Mucosa of descending colon (tissue), 3 donors: ENCODE measurements at regions not wholly inside any gene's neighbourhood (a gene's known extent, or its start where the extent isn't known, plus 50 kb on each side); places are given as distances from the start of the nearest gene placed in this dataset.

Experiments used
- ATAC-seq: fragments of 200-7000 bp; cut with Tn5 transposase; one replicate; pipeline ENCODE4 v1.9.1; 2020; ENCODE audit warnings: mild to moderate bottlenecking, moderate library complexity
- DNase-seq, 3 donors: peaks; one replicate each; pipeline ENCODE4 v3.0.0-alpha.2; 2020
- H3K36me3 ChIP-seq: fragments of 200-600 bp; one replicate; pipeline ENCODE4 v1.8.0; 2021; ENCODE audit warnings: low read depth, mild to moderate bottlenecking
- H3K4me1 ChIP-seq: fragments of 200-600 bp; one replicate; pipeline ENCODE4 v1.8.0; 2021; ENCODE audit warnings: low read depth, mild to moderate bottlenecking
- H3K4me3 ChIP-seq: fragments of 200-600 bp; one replicate; pipeline ENCODE4 v1.8.0; 2021; ENCODE audit warnings: mild to moderate bottlenecking
- H3K9me3 ChIP-seq: fragments of 200-600 bp; one replicate; pipeline ENCODE4 v1.8.0; 2021; ENCODE audit warnings: mild to moderate bottlenecking
- intact Hi-C, 2 donors: fragments of 100-400 bp; cut with DNase I in 1 of 2; cut with micrococcal nuclease in 1 of 2; formaldehyde crosslinking; loops; one replicate each; pipeline versions ENCODE4 v1.11.0 to v1.11.1; 2022; cut with DNase I, micrococcal nuclease
- TF ChIP-seq, protein P1 (sequence below): fragments of 200-600 bp; IDR thresholded peaks from one replicate; pipeline ENCODE4 v1.8.0; 2022; ENCODE audit warnings: antibody characterized with exemption, mild to moderate bottlenecking
- donor health status: DM: no; HTN: no; CAD: no; lungs with moderate emphysema.
- donor health status: DM: no; HTN: no; CAD: no.
- donor health status: DM: no; HTN: yes; CAD: no.

GRCh38 chr4:95694411-95694810, 145.5 kb upstream of the PDHA2 start:
- ATAC-seq (no peak), DNase-seq (no peak)
- TF ChIP-seq, protein P1, sequence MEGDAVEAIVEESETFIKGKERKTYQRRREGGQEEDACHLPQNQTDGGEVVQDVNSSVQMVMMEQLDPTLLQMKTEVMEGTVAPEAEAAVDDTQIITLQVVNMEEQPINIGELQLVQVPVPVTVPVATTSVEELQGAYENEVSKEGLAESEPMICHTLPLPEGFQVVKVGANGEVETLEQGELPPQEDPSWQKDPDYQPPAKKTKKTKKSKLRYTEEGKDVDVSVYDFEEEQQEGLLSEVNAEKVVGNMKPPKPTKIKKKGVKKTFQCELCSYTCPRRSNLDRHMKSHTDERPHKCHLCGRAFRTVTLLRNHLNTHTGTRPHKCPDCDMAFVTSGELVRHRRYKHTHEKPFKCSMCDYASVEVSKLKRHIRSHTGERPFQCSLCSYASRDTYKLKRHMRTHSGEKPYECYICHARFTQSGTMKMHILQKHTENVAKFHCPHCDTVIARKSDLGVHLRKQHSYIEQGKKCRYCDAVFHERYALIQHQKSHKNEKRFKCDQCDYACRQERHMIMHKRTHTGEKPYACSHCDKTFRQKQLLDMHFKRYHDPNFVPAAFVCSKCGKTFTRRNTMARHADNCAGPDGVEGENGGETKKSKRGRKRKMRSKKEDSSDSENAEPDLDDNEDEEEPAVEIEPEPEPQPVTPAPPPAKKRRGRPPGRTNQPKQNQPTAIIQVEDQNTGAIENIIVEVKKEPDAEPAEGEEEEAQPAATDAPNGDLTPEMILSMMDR = no peak
- intact Hi-C loops = no loop called here
- no peaks in the 10 kb centered on the region for H3K4me1 ChIP-seq
- H3K9me3 ChIP-seq = no peaks in the 10 kb centered on the region
- H3K36me3 ChIP-seq = no peaks in the 10 kb centered on the region
- no peak overlapping the region for H3K4me3 ChIP-seq

GRCh38 chr4:95693594-95693993, 144.8 kb upstream of the UNC5C start:
- H3K4me3 ChIP-seq = no peak overlapping the region
- H3K36me3 ChIP-seq = no peaks in the 10 kb centered on the region
- H3K4me1 ChIP-seq = no peaks in the 10 kb centered on the region
- TF ChIP-seq, protein P1 = no peak
- no peaks in the 10 kb centered on the region for H3K9me3 ChIP-seq
- ATAC-seq (no peak), DNase-seq (no peak)
- intact Hi-C loops = no loop called here

GRCh38 chr4:95676190-95676589, 127.4 kb upstream of the UNC5C start:
- intact Hi-C loops = no loop called here
- Histone ChIP-seq H3K4me1 (no peaks in the 10 kb centered on the region), H3K9me3 (no peaks in the 10 kb centered on the region), H3K4me3 (no peak overlapping the region), H3K36me3 (no peaks in the 10 kb centered on the region)
- TF ChIP-seq, protein P1 = no peak
- no peak for DNase-seq
- ATAC-seq = no peak

- Histone ChIP-seq H3K36me3 (no peaks in the 10 kb centered on the region), H3K9me3 (no peaks in the 10 kb centered on the region), H3K4me3 (no peak overlapping the region), H3K4me1 (no peaks in the 10 kb centered on the region)
- DNase-seq (no peak), ATAC-seq (no peak)
- TF ChIP-seq, protein P1 = no peak
- intact Hi-C loops = no loop called here
Measured at GRCh38 chr4:95675623-95676022, 126.8 kb upstream of the UNC5C start.

DNA sequence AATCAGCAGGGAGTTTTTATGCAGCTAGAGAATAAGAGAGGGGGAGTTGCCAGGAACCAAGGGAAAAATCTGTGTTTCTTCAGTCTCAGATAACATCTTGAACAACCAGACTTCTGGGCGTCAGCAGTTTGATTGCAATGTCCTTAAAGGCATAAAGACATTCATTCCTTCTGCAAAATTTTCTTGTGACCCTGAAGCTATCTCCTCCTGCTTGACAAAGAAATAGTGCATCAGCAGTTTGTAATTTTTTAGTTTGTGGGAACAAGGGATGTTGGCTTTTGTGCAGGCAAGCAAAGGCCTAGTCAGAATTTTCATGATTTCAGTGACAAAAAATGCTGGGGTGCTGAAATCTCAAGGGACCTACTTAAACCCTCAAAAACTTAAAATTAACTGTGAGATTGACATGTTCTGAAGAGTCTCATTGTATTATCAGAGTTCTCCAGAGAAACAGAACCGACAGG, 125.8 kb upstream of the UNC5C start:
- H3K4me1 ChIP-seq = no peaks in the 10 kb centered on the region
- H3K4me3 ChIP-seq = no peak overlapping the region
- no peaks in the 10 kb centered on the region for H3K36me3 ChIP-seq
- DNase-seq (no peak), ATAC-seq (no peak)
- intact Hi-C loops = no loop called here
- TF ChIP-seq, protein P1 = no peak
- H3K9me3 ChIP-seq = no peaks in the 10 kb centered on the region

GRCh38 chr4:95672811-95673210, 124.0 kb upstream of the UNC5C start:
- Histone ChIP-seq H3K4me1 (no peaks in the 10 kb centered on the region), H3K9me3 (no peaks in the 10 kb centered on the region), H3K36me3 (no peaks in the 10 kb centered on the region), H3K4me3 (no peak overlapping the region)
- DNase-seq (no peak), ATAC-seq (no peak)
- intact Hi-C loops = no loop called here
- TF ChIP-seq, protein P1 = no peak
